Stimulated activated naive CD4-positive, alpha-beta T cell treated with Interleukin-2 at 50 U/mL for 16 hours (primary cell): ENCODE measurements at regions not wholly inside any gene's neighbourhood (a gene's known extent, or its start where the extent isn't known, plus 50 kb on each side); places are given as distances from the start of the nearest gene placed in this dataset.
A peak's percentile ranks its signal among the peaks of the same experiment; 100 is the strongest.

Experiments used
- DNase-seq: peaks from one replicate; lab custom pipeline; 2025; lab: John Stamatoyannopoulos, UW

DNA sequence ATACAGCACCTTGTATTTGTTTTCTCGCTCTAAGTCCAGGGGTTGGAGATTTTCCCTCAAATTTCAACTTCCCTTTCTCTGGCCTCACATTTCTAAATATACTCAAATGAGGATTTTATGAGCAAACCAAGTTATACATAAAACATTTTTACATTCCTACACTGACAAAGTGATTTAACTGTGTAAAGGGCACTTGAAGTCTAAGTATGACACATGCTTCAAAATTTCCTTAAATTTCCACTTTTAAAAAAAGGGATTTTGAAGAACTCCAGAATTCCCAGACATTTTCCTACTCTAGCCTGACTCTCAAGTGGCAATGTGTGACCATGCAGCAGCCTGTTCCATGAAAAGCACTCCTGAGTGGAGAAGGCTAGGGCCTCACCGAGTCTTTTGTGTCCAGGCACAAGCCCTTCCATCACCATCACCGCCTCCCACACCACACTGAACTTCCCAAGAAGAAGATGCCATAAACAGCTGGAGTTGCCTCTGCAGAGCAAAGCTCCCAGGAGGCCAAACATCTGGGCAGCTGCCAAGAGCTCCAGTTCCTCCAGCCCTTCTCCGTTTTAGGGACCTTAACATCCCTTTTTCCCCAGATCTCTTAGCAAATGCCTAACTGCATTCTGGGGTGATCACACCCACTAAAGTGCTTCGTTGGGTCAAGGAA lies 68.9 kb downstream of the NCR2 start:
- no peak for DNase-seq

DNA sequence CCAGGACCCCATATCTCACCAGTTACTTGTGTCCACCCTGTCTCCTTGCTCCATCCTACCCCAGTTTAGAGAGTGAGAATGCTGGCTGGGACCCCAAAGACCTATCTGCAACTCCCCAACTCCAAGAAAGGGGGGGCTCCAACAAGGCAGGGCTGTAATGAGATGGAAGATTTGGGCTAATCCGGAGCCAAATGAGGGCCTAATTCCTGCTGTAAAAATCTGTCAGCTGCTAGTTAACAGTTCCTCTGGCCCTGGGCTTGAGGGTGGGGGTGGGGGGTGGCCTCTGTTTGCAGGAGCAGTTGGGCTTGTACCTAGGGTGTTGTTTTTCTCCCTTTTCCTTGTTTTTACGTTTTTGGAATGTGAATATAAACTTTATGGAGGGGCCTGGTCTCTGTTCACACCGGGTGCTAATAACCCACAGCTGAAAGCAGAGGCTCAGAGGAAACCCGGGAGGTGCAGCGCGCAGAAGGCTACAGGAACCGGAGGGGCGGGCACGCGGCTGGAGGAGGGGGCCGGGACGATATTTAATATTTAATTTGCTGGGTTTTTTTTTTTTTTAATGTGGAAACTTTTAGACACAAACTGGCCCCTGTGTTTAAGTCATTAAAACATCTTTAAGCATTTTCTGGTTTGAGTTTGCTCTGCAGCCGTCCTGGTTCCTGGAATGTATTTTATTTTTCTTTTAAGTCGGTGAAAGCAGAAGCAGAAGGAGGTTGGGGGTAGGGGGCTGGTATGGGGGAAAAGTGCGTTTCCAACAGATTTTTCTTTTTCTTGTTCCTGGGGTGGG lies 70.7 kb downstream of the NCR2 start:
- no peak for DNase-seq

DNA sequence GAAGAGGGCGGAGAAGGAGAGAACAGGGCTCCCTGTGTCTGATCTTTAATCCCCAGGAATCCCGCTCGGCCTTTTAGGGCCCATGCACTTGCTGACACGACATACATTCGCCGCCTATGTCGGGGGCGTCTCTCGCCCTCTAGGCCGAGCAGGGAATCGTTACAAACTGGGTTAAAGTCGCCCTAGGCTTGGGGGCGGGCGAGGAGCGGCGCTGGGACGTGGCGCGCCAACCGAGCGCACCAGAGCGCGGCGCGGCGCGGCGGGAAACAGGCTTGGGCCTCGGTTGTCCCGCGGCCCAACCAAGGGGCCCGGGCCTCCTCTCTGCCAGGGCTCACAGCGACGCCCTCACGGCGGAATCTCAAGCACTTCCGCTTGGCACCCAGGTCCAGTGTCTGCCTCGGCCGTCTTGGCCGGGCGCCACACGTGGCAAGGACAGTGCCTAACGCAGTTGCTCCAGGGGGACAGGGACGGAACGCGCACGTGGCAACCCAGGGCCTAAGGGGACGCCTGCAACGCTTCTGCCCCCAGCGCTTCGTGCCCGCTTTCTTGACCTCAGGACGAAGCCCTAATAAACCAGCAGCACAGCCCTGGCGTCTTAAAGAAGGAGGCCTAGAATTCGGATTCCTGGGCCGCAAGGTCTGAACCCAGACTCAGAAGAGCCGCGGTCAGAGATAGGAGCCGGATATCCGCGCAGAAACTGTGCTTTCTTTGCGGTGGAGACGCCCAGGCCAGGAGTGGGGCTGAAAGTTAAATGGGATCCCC lies 71.5 kb downstream of the NCR2 start:
- DNase-seq, result no peak

DNA sequence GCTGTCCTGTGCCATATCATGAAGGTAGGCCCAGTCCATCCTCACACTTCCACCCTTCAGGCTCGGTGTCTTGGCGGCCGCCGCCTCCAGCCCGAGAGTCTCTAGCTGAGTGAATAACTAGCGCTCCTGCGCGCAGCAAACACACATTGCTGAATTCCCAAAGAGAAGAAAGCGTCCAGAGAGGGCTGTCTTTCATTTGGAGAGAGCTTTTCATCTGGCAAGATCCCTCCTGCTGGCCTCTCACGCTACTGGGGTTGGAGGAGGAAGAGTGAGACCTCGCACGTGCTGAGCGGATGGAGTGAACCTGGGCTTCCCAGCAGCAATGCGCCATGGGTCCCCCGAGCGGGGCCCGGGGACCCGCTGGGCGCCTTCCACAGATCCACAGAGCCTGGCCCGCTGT lies 73.2 kb downstream of the NCR2 start:
- no peak for DNase-seq

DNA sequence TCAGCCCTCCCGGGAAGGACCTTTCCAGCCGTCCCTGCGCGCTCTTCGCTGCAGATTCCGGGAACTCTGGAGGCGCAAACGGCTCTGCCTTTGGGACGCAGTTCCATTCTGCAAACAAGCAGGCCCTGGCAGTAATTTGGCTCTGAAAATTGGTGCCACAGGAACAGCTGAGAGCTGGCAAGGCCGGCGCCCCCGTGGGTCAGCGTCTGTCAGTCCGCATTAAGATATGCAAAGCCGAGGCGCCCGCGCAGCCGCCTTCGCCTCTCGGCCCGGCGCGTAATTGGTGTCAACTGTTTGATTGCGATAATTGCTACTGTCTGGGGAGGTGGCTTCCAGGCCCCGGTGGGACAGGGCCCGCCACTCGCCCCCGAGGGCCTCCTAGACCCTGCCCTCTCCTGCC lies 73.6 kb downstream of the NCR2 start:
- DNase-seq, result no peak

DNA sequence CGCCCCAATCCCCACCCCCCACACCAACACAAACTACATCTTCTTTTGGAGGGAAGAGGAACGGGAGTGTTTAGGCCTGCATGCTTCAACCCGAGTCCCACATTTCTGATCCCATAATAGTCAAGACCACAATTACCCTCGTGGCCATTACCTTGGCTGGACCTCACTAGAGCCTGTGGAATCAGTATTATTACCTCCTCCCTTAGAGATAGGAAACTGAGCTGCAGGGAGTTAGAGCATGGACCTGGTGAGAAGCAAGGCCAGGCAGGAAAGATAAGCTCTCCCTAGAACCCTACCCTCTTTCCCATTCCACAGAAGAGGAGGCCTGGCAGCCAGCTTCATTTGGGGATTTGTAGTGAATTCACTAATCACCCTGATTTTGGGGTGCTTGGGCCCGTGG lies 74.1 kb downstream of the NCR2 start:
- no peak for DNase-seq

DNA sequence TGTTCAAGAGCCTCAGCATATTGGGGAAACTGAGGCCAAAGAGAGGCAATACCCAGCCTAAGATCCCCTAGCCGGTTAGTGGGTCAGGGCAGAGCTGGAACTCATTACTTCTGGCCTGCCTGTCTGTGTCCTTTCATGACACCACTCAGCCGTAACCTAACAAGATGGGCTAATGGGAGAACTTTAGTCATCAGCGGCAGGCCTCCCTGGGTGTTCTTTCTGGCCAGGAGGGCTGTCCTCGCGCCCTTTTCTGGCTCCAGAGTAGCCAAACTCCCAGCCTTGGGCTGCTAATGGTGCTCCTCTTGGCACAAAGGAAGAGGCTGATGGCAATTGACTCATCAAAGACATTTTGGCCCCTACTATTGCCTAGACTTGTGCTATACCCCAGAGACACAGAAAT lies 76.6 kb downstream of the NCR2 start:
- no peak for DNase-seq

DNA sequence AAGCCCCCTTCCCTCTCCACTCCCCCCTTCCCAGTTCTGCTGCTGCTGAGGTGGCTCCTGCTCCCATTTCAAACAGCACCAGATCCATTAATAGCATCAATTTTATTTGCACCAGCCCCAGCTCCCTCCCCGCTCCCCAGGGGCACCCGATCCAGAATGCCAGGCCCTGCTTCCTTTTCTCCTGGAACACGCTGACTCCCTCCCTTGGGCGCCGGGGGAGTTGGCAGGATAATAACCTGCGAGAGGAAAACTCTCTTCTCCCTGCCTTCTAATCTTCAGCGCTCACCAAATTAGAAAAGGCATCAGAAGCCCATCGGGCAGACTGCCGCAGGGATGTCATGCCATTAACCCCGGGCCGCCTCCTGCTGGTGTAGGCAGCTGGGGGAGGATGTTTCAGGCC lies 77.8 kb downstream of the NCR2 start:
- DNase-seq, result no peak

DNA sequence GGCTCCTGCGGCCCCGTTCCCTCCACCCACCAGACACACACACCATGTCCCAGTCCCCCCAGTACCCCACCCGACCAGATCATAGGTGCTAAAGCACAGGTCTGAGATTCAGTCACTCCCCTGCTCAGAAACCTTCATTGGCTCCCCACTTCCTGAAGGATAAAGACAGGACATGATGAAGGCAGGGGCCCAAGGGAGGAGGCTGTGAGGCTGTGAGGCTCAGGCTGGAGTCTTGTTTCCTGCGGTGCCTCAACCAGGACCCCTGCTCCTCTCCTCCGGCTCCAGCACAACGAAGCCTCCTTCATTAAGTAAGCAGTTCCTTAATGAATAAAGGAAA lies 81.1 kb downstream of the NCR2 start:
- no peak for DNase-seq

DNA sequence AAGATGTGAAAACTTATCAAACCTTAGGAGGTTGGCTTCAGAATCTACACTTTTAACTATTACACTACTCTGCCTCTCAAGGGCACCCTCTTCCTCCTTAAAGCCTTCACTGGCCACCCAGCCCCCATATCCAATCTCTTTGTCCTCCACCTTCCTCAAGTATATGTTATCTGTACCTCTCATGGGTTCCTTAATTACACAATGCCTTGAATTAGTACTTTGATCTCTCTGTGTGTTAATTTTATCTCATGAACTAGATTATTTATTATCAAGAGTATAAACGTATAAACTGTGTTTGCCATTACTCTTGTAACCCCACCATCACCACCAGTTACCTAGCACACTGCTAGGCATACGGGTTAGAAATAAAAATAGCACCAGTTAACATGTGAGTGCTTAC lies 83.3 kb downstream of the NCR2 start:
- DNase-seq, result no peak

DNA sequence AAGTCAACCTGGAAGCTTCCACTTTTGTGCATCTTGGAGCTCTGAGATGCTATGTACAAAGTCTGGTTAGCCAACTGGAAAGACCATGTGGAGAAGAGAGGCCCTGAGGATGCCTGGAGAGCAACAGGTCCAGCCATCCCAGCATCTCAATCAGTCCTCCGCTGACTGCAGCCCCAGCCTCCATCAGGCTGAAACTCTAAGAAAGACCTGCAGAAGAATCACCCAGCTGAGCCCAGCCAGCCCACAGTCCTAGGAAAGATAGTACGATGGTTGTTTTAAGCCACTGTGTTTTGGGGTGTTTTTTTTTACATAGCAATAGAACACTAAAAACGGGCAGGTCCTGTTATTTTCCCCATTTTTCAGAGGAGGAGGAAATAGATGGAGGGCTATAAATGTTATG lies 84.0 kb downstream of the NCR2 start:
- DNase-seq, result no peak

DNA sequence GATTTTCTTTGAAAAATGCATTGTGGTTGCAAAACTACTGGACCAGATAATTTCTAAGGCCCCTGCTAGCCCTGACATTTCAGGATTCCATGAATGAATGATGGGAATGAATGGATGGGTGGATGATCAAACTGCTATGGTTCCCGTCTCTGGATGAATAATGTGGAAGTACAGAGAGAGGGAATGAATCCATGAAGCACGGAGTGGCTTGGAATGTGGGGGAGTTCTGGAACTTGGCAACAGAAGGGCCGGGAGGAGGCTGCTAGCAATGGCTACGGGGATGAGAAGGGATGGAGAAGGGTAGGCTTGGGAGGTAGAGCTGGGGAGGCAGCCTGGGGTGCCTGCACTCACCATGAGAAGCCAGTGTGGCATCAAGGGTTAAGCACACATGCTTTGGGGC lies 84.8 kb downstream of the NCR2 start:
- DNase-seq, result no peak

DNA sequence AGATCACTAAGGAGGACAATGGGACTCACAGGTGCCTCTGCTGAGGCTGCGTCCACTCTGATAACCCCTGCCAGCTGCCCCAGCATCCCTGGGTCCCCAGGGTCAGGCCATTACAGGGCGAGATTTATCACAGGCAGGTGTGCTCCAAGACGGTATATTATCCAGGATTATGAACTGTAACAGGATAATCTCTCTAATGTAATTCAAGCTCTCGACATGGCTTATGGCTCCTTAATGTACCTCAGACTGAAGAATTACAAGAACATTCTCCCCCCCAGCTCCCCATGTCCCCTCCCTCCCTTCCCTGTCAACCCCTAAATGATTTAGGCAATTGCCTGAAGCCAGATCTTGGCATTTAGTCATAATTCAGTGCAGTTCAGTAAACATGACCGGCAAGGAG lies 86.8 kb downstream of the NCR2 start:
- no peak for DNase-seq

DNA sequence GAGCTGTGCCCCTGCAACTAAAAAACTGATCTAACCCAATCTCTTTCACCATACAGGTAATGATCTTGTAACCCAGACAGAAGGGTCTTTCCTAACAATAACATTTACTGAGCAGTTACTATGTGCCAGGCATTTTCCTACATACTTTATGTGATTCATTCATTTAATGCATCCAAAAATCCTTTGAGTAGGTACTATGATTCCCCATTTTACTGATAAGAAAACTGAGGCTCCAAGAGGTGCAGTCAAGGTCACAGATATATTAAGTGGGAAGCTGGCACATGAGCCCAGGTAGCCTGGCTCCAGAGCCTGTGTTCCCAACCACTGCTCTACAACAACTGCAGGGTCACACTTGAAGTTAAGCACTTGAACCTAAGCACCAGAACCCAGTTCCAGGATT lies 87.6 kb downstream of the NCR2 start:
- DNase-seq, result no peak

DNA sequence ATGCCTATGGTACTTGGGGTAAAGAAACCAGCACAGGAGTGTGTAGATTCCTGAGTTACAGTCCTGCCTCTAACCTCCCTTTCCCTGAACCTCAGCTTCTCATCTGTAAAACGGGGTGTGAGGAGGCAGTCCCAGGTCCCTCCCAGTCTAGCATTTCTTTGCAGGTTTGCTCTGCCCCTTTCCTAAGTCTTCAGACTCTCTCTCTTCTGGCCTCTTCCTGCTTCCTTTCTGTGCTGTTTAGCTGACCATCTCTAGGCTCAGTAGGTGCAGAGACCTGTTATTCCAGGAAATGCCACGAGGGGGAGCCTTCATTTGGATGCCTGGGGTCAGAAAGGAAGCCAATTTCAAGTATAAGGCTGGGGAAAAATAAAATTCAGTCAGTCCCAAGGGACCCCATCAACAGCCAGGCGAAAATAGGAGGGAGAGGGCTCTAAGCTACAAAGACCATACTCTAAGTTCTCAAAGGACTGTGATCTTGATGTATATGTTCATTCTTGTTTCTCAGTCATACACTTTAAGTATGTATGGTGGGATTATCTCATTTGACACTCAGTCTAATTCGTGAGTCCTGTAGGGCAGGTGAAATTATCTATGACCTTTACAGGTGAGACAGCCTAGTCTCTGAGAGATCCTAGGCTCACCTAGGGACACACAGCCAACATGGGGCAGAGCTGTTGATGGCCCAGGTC lies 89.1 kb downstream of the NCR2 start:
- DNase-seq, result peak; percentile 72

DNA sequence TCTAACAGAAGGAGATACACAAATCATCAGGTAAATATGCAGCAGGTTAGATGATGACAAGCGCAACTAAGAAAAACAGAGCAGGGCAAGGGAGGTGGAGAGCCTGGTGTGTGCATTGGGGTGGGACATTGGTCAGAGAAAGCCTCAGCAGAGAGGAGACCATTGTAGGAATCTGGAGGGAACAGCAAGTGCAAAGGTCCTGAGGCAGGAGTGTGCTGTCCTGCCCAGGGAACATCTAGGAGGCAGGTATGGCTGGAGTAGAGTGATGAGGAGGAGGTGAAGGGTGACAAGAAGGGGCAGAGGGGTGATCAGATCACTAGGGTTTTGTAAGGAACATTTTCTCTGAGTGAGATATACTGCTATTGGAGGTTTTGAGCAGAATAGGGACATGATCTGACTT lies 90.1 kb downstream of the NCR2 start:
- no peak for DNase-seq

DNA sequence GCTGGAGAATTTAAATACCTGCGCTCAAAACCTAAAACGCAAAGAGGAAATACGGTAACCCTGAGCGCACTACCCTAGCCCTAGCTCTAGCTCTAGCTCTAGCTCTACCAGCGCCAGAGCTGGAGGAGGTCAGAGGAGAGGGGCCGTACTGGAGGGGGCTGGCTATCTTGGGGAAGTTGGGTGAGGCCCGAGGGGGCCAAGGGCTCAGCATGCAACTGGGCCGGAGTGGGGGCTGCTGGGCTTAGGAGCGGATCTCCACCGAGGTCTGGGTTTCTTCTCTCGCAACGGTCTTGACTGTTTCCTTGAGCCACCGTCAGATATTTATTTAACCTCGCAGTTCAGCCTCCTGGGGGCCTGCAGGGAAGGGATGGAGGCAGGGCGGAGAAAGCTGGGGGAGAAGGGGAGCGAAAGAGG lies 91.0 kb downstream of the NCR2 start:
- DNase-seq, result no peak

DNA sequence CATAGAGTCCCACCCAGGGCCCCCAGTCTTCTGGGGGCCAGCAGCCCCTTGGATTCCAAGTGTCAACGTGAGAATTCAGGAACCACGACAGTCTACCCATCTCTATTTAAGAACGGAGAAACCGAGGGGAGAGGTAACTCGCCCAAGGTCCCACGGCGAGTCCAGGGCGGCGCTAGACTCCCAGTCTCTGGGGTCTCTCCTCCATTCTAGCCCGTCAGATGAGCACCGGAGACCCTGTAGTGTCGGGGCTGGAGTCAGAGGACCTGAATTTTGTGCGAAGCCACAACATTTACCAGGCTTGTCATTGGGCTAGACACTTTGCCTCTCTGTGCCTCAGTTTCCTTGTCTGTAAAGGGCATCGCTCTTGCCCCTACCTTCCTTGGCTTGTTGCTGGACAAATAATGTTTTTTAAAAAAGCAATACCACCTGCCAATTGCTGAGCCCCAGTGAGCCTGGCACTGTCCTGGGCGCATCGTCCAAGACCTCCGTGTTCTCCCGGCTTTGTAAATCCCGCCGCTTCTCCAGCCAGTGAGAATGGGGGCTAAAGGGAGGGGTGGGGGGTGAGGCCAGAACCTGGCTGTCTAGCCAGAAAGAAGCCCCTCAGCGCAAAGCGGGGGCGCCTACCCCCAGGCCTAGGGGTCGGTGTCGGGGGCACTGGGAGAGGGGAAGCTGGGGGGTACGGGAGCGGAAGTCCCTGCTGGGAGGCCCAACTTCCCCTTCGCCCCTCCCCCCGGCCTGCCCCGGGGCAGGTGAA lies 91.7 kb downstream of the NCR2 start:
- DNase-seq, result no peak

DNA sequence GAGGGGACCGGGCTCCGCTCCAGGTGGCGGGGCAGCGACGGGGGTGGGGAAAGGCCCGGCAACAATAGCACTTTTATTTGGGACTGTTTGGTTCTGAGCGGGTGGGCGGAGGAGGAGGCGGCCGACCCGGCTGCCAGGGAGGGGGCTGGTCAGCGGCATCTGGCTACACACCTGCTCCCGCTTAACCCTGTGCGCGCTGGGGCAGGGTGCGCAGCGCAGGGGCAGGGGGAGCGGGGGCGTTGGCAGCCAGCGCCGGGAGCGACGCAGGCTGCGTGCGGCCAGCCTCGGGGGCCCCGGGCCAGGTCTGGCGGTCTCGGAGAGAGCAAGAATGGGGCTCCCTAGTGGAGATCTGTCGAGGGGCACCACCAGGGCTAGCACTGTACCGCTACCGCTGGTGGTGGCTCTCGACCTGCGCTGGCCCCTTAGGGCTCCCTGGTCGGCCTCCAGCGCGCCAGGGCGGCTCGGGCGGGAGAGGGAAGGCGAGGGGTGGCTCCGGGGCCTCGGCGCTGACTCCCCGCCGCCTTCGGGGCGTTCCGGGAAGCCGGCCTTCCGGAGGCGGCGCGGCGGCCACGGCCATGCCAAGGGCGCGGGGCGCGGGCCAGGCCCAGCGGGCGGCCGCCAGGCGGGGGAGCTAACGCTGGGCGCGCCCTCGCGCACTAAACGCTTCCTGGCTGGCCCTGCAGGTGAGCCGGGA lies 92.4 kb downstream of the NCR2 start:
- DNase-seq, result no peak

DNA sequence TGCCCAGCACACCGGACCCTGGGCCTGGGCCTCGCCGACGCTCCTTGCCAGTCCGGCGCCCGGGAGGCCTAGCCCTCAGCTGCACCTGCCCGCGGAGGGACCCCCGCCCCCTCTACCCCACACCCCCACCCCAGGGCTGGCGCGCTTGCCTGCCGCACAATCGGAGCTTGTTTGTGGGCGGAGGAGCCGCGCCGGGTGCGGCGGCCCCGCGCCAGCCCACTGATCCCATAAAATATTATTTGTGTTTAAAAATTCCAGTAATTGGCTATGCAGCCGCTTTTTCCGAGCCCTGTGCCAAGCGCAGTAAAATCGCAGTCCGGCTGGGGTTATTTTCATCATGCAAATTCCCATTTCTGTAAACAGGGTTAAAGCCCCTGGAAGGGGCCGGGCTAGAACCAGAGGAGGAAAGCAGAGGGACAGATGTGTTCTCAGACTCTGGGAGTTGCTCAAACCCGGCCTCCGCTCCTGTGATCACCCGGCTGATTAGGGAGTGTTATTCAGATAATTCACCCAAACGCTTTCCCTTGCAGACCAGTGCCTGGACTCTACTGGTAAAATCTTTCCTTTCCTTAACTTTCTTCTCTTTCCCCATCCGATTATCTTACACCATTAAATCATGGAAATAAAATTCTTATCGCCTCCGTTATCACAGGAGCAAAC lies 93.1 kb downstream of the NCR2 start:
- no peak for DNase-seq

DNA sequence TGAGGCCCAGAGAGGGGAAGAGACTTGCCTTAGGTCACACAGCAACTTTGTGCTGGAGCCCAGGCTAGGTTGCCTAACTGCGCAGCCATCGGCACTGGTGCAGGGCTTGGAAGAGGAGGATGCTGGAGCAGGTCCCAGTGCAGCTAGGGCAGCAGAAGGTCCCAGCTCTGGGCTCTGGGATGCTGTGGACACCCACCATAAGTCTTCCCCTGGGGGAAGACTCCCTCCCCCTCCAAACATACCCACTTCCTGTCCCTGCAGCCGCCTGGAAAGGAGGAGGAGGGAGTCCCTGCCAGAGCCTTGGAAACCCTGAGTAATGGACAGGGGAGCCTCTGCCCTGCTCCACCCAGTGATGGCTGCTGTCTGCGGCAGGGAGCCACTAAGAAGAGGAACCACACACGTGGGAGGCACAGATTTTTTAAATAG lies 93.6 kb downstream of the NCR2 start:
- peak; percentile 53 for DNase-seq
